GM18517 (cell line): ENCODE measurements at regions not wholly inside any gene's neighbourhood (a gene's known extent, or its start where the extent isn't known, plus 50 kb on each side); places are given as distances from the start of the nearest gene placed in this dataset.
"Not testable (repeated sequence)": the region's sequence is repeated elsewhere in the genome, so short reads cannot be mapped to it uniquely, and the experiment has no call there.

ENCODE experiments used
- ATAC-seq: cut with Tn5 transposase; IDR thresholded peaks from one replicate; pipeline ENCODE4 v1.9.1; 2021; ENCODE audit warnings: mild to moderate bottlenecking, moderate library complexity; ENCODE audit not compliant: unreplicated experiment

- no peak for ATAC-seq
Observed at GRCh38 chr16:17945080-17945601, 391.4 kb downstream of the NPIPA8 start.

- no peak for ATAC-seq
Observed at GRCh38 chr16:17944345-17944744, 392.2 kb downstream of the NPIPA8 start.

- ATAC-seq: no peak
Observed at GRCh38 chr16:17942067-17942466, 394.5 kb downstream of the NPIPA8 start.

- no peak for ATAC-seq
Observed at GRCh38 chr16:17940584-17941364, 395.8 kb downstream of the NPIPA8 start.

- ATAC-seq: peak; percentile 58
Observed at GRCh38 chr16:17939723-17940122, 396.8 kb downstream of the NPIPA8 start.

- peak; percentile 42 for ATAC-seq
Observed at GRCh38 chr16:17939122-17939536, 397.4 kb downstream of the NPIPA8 start.

GRCh38 chr16:17938546-17938945, 398.0 kb downstream of the NPIPA8 start:
- ATAC-seq: no peak

- ATAC-seq: no peak
Observed at GRCh38 chr16:17936766-17937402, 399.7 kb downstream of the NPIPA8 start.

GRCh38 chr16:17930280-17930679, 406.3 kb downstream of the NPIPA8 start:
- no peak for ATAC-seq

GRCh38 chr16:17926866-17927399, 409.6 kb downstream of the NPIPA8 start:
- ATAC-seq: no peak

GRCh38 chr16:17926461-17926860, 410.1 kb downstream of the NPIPA8 start:
- ATAC-seq: no peak

- ATAC-seq: no peak
Observed at GRCh38 chr16:17925761-17926160, 410.8 kb downstream of the NPIPA8 start.

GRCh38 chr16:17921357-17921978, 415.1 kb downstream of the NPIPA8 start:
- no peak for ATAC-seq

- no peak for ATAC-seq
Observed at GRCh38 chr16:17917316-17918019, 419.1 kb downstream of the NPIPA8 start.

GRCh38 chr16:17915791-17916190, 420.7 kb downstream of the NPIPA8 start:
- ATAC-seq: no peak

GRCh38 chr16:17914168-17914567, 422.4 kb downstream of the NPIPA8 start:
- no peak for ATAC-seq

- not testable (repeated sequence) for ATAC-seq
Observed at GRCh38 chr16:17911578-17911977, 425.0 kb downstream of the NPIPA8 start.

- ATAC-seq: not testable (repeated sequence)
Observed at GRCh38 chr16:17906626-17907025, 429.9 kb downstream of the NPIPA8 start.

- no peak for ATAC-seq
Observed at GRCh38 chr16:17901309-17901708, 430.5 kb upstream of the XYLT1 start.

GRCh38 chr16:17899141-17899540, 428.4 kb upstream of the XYLT1 start:
- no peak for ATAC-seq

GRCh38 chr16:17887963-17888362, 417.2 kb upstream of the XYLT1 start:
- ATAC-seq: no peak
